Stimulated activated CD4-positive, alpha-beta T cell treated with anti-CD3 and anti-CD28 coated beads, TNF-alpha, amount 100 ng/mL, for 4 hours (primary cell): ENCODE measurements at regions not wholly inside any gene's neighbourhood (a gene's known extent, or its start where the extent isn't known, plus 50 kb on each side); places are given as distances from the start of the nearest gene placed in this dataset.
"Not testable (repeated sequence)": the region's sequence is repeated elsewhere in the genome, so short reads cannot be mapped to it uniquely, and the experiment has no call there.

ENCODE experiments used
- DNase-seq, 3 experiments: peaks; one replicate each; pipeline ENCODE4 v3.0.0-alpha.2; 2020; ENCODE audit warnings: low read depth in 3 of 3

GRCh38 chr5:142542078-142542477 is 143.8 kb downstream of the FGF1 start:
- DNase-seq: no peak

GRCh38 chr5:142540922-142541422 is 144.9 kb downstream of the FGF1 start:
- DNase-seq: no peak

- no peak for DNase-seq
Observed at GRCh38 chr5:142539154-142539740, 146.6 kb downstream of the FGF1 start.

DNA sequence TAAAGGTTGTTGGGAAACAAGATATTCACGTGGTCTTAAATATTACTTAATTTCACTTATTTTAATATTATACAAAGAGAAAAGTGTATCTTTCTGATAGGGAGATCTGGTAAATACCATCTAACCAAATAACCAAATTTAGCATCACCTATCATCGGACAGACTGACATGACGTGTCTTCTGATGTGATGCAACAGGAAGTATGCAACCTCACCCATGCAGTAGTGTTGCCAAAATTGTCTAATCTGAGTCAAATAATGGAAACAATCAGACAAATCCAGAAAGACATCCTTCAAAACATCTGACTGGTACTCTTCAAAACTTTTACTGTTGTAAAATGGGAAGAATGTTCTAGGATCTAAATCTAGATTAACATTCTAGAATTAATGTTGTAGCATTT is 148.0 kb downstream of the FGF1 start:
- no peak for DNase-seq

DNA sequence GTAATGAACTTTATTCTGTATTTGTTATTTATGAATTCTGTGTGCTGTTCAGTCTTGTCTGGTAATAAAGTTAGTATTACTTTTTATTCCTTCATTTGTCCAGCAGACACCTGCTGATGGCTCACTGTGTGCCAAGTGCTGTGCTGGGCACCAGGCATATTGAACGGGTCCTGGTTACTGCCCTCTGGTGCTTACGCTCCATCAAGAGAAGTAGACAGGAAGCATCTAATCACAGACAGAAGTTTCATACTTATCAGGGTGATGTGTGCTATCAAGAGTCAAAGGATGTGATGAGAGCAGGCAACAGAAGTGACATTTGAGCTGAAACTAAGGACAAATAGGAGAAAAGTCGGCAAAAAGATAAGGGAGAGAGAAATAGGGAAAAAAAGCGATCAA is 153.1 kb downstream of the FGF1 start:
- no peak for DNase-seq

DNA sequence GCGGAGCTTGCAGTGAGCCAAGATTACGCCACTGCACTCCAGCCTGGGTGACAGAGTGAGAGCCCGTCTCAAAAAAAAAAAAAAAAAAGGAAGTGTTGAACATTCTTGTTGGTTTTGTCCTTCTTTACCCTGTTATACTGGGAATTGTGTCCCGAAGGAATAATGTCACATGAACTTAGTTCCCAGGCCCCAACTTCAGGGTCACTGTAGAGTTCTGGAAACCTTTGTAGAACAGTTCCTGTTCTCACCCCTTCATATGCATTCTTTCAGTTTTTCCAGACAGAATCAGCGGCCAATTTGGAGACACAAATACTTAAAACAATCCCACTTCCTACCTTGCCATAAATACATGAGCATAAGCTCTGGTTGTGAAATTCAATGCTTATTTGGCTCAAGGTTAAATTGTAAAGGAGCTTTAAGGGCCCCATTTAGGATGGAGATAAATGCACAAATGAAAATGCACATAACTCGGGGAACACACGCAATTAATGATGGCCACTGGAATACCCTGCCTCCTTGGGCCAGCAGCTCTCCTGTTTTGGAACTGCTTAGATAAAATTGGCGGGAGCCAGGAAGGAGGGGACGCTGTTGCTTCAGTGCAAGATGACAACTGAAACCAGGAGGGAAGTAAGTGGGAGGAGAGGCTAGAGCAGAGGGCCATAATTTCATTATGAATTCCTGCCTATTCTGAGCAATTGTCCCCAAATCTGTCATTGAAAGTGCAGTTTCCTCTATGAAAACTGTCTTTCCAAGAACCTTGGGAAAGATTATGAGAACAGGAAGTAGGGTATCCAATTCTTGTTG is 153.7 kb downstream of the FGF1 start:
- no peak for DNase-seq

DNA sequence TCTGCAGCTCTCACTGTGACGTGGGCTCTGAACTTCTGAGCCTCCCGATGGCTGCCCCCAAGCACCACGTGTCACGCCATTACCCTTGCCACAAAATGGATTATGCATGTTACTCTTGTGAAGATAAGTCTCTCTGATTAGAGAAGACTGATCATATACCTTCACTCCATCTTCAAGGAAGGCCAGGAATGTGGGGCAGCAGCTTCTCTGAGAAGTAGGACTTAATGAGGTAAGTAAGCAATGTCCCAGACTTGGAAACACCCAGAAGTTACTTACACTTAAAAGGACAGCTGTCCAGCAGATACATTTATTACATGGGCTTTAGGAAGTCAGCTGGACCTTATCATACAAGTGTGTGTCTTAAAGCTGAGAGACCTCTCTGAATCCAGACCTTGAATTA is 155.0 kb downstream of the FGF1 start:
- no peak for DNase-seq

DNA sequence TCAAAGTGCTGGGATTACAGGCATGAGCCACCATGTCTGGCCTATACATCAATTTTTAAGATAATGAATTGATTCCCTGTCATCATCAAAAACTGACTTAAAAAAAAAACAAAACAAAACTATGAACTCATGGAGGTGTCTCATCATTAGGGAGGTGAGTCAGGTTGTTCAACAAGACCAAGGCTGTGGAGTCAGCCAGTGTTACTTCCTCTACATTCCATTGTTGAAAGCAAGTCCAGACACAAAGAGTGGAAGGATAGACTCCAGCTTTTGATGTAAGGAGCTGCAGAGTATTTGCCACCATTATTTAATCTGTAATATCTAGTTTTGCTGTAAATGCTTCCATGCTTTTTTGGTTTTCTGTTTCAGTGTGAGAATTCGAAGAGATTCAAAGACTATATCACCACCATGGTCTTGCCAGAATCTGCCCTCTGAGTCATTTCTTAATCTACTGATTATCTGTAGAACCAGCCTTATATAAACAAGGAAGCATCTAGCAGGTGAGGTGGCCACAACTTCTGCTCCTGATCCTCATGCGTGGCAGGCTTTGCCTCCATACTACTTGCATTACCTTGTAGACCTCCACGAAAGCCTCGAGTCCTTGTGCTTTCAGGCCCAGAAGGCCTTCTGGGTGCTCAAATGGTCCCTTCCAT is 156.1 kb downstream of the FGF1 start:
- DNase-seq: no peak

DNA sequence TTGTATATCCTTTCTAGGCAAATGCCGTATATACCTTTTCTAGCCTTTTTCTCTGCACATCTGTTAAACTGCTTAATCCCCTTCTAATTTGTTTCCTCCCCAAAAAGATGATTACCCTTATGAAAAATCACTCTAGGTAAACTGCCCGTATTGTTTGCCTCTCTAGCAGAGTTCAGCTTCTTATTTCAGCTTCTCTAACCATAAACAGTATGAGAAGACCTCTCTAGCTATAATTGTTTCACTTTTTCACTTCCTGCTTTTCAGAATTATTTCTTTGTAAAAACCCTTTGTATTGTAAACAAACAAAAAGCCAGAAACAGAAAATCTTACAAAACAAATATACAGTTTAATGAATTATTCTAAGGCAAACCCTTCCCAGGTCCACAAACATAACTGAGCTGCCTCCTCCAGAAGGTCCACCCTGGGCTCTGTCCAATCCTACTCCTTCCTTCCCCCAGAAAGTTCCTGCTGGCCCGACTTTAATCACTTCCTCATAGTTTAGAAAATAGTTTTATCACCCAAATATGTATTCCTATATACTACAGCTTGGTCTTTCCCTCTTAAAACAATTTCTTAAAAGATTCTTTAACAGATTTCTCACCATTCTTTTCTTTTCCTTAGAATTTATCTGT is 158.1 kb downstream of the FGF1 start:
- no peak for DNase-seq

DNA sequence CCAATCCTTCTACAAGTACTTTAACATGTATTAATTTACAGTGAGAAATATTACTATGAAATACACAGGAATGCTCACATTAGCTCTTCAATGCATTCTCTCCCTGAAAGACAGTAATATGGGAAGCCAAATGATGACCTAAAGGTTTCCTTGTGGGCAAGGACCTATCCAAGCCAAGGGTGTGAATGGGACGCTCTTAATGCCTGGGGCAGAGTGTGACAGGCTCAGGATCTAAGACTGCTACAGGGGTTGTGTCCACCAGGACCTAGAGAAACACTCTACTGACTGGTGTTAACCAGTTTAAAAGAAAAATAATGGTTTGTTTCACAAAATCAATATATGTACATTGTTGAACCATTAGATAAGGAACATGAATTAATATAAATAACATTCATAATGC is 158.7 kb downstream of the FGF1 start:
- DNase-seq: no peak

DNA sequence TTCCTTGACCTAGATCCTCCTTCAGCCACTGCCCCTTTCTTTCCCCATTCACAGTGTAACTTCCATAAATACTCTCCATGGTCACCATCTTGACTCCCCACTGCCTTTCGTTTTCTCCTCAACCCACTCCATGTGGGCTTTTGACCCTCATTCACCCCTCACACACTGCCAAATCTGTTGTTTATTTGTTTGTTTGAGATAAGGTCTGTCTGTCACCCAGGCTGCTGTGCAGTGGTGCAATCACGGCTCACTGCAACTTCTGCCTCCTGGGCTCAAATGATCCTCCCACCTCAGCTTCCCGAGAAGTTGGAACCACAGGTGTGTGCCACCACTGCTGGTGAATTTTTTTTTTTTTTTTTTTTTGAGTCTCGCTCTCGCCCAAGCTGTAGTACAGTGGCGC is 162.9 kb downstream of the FGF1 start:
- no peak for DNase-seq

DNA sequence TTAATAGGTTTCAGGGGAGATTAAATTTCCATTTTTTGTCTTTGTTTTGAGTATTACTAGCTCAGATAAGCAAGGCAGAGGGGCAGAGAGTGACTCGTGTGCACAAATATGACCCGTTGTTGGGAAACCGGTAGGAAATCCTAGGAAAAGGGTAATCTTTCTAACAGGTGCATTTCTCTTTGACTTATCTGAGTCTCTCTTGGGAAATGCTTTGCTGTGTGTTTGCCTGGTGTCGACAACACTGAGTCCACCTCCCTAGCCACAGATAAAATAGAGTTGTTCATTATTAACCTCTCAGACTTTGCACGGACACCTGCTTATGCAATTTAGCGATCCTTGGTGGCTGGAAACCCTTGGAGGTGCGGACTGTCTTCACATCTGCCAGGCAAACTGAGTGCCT is 164.2 kb downstream of the FGF1 start:
- DNase-seq: no peak

GRCh38 chr5:142520885-142521284 is 165.0 kb downstream of the FGF1 start:
- DNase-seq: no peak

DNA sequence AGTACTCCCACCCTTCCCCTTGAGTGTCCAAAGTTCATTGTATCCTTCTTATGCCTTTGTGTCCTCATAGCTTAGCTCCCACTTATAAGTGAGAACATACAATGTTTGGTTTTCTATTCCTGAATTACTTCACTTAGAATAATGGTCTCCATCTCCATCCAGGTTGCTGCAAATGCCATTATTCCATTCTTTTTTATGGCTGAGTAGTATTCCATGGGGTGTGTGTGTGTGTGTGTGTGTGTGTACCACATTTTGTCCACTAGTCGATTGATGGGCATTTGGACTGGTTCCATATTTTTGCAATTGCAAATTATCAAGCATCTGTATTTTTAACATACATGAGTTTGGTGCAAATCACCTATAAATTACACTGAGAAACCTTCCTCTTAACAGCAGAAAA is 166.0 kb downstream of the FGF1 start:
- not testable (repeated sequence) for DNase-seq

- no peak for DNase-seq
Observed at GRCh38 chr5:142517840-142518239, 168.1 kb downstream of the FGF1 start.

- no peak for DNase-seq
Observed at GRCh38 chr5:142516732-142517131, 169.2 kb downstream of the FGF1 start.

GRCh38 chr5:142515036-142515435 is 170.9 kb downstream of the FGF1 start:
- DNase-seq: no peak

DNA sequence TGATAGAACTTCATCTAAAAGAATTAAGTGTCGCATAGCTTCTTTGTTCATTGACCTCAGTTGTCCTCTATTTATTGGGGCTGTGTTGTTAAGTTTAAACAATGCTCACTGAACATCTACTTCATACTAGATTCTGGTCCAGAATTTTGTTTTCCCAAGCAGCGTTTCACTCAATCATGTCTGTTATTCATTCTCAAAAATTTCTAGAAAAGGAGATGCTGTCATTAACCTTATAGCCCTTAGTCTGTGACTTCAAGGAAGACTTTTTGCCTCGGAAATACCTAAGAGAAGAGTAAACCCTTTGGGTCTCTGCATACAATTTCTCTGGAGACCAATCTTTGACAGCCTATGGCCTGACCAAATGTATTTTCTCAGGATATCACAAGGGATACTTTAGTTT is 171.7 kb downstream of the FGF1 start:
- DNase-seq: no peak

DNA sequence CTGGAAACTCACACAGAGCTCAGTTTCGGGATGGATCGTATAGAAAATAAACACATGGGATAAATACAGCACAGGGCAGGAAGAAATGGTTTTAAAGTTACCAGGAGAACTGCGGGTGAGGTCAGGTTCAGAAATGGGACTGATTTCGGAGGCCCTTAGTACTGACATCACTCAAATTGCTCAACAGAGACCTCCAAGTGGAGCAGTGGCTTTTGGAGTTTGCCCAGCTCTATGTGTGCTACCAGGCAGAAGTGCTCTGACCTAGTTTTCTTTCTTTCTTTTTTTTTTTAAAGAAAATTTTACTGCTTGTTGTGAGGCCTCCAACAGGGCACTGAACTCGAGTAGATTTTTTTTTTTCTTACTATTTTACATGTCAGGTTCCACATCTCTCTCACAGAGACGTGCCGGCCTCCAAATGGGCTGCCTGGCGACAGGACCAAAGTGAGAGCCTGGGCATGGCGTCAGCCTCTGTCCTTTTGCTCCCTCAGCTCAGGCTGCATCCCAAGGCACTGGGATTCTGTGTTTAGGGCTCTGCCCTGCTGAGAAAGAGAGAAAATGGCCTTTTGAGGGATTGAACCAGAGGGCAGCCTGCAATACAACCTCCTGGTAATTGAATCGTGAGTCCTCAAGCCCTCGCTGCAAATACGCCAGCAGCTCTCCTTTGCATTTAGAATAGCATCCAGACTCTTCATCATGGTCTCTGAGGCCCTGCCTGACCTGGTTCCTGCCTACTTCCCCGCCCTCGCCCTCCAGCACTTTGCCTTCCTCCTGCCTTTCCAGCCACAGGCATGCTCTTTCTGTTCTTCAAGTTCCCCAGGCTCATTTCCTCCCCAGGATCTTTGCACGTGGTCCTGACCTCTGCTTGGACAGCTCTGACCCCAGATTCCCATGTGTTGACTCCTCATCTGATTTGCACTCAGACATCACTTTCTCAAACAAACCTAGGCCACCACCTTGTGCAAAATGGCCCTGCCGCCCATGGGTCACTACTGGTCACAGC is 173.5 kb downstream of the FGF1 start:
- DNase-seq: no peak

GRCh38 chr5:142511358-142511757 is 174.5 kb downstream of the FGF1 start:
- DNase-seq: no peak

DNA sequence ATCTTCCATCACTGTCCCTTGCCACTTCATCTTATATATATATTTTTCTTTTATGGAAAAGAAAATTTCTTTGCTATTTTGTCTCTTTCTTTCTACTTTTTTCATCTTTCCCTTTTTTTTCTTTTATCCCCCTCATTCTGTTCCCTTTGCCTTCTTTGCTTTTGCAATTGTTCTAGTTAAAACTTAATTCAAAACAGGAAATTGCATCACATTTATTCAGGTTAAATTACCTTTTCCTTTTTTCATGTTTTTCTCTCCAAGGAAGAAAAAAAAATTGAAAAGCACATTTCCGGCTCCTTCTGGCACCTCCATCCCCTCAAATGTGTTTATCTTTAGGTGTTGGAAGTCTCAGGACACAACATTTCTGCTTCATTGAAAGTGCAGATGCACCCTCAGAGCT is 176.9 kb downstream of the FGF1 start:
- no peak for DNase-seq
